HG02973 (cell line): ENCODE measurements at regions not wholly inside any gene's neighbourhood (a gene's known extent, or its start where the extent isn't known, plus 50 kb on each side); places are given as distances from the start of the nearest gene placed in this dataset.
"Not testable (repeated sequence)": the region's sequence is repeated elsewhere in the genome, so short reads cannot be mapped to it uniquely, and the experiment has no call there.

Source experiments
- ATAC-seq: cut with Tn5 transposase; IDR thresholded peaks from one replicate; pipeline ENCODE4 v1.9.1; 2021; ENCODE audit warnings: moderate library complexity; ENCODE audit not compliant: unreplicated experiment

DNA sequence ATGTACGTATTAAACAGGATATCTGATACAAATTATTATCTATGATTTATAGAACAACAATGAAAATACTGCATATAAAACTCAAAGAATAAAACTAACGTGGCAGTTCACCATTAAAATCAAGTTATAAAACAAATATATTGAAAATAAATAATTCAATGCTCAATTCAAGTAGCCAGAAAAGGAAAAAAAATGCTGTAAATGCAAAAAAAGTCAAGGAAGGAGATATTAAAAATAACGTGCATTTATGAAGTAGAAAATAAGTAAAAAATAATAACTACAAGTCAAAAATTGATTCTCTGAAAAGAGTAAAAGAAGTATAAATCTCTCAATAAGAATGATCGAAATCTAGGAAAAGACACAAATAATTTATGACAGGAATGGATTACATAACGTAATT, 460.5 kb upstream of the CD180 start:
- no peak for ATAC-seq

GRCh38 chr5:67652201-67652600, 455.6 kb upstream of the CD180 start:
- no peak for ATAC-seq

DNA sequence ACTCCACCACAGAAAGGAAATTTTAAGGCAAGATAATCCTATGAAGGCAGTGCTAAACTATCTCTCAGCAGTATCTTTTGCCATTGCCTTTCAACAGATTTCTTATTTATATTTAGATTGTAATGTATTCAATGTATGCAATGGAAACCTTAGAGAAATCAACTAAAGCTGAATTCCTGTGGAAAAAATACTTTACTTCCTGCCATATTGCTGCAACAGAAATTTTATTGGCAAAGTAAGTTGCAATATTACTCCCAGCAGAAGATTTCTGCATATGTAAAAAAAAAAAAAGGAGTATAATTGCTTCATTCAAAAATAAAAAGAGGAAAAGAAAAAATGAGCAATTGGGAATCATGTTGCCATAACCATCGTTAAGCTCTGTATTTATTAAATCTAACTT, 454.6 kb upstream of the CD180 start:
- ATAC-seq = no peak

DNA sequence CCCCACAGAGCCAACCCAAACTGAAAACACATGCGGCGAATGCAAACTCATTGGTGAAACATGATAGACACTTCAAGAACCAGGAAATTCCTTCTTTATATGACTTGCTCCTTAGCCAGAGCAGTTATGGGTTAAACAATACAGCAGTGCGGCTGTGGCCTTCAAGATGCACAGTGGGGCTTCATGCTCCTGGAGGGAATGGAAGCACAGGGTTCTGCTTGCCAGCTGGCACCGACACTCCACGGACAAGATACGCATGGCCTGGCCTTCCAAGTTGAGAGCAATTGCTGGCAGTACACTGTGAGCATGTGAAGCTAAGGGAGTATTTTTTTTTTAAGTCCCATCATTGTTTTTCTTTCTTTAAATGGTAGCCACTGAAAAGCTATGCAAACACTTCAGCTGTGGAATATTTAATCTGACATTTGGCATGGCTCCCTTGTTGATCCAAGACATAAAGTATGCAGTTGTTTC, 451.6 kb upstream of the CD180 start:
- ATAC-seq = no peak

DNA sequence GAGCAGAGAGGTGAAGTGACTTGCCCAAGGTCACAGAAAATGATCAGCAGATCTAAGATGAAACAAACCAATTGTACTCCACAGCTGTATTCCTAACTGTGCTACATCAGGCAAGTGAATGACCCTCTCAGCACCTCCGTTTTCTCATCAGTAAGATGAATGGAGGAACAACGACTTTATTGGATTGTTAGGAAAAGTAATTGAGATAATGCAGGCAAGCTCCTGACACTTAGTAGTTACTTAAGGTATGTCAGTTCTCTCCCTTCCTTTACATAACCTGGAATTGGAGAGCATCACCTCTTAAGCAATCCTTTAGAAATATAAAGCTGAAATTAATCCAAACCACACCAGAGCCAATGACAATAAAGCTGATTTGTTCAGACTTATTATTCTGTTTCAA, 451.2 kb upstream of the CD180 start:
- ATAC-seq = no peak

- no peak for ATAC-seq
These were observed 447.8 kb upstream of the CD180 start for GRCh38 chr5:67644221-67644920.

DNA sequence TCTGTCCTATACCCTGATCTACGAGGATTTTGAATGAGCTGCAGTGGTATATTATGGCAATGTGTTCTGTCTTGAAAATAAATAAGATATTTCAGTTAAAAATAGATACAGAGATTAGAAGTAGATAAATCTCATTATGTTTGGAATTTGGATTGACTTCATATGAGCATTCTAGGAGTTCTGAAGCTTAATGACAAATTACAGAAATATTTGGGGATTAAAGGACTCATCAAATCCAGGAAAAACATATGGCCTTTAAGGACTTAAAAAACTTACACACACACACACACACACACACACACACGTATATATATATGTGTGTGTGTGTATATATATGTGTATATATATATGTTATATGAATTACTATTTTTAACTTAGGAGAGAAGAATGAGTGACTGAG, 446.9 kb upstream of the CD180 start:
- no peak for ATAC-seq

DNA sequence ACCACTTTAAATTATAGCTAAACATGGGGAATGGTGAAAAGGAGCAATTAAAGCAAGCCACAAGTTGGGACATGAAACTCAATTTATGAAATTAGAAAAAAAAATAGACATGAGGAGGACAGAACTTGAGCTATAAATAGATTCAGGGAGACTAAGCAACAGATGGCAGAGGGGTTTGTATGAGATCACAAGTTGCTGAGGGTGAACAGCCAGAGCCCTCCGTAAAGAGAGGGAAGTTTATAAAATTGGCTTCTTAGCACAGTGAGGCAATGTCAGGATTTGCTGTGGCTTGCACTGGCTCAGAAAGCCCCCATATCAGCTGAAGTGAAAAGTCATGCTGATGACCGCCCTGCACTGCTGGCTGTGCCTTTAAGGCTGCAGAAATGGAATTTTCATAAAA, 443.4 kb upstream of the CD180 start:
- no peak for ATAC-seq

DNA sequence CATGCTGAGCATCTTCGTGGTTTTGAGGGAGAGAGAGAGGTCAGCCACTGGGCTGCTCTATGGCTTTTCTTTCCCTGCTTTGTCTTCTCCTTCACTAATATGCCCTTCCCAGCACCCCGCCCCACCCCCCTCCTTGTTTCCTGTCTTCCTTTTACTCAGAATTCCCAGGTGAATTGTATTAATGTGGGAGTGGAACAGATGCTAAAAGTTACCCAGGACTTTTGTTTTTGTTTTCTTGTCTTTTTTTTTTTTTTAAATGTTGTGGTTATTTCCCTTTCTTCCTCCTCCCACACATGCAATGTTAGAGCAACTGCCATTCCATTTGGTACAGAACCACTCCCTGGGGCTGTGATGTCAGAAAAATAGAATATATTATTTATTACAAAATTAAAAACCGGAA, 442.7 kb upstream of the CD180 start:
- ATAC-seq = no peak

DNA sequence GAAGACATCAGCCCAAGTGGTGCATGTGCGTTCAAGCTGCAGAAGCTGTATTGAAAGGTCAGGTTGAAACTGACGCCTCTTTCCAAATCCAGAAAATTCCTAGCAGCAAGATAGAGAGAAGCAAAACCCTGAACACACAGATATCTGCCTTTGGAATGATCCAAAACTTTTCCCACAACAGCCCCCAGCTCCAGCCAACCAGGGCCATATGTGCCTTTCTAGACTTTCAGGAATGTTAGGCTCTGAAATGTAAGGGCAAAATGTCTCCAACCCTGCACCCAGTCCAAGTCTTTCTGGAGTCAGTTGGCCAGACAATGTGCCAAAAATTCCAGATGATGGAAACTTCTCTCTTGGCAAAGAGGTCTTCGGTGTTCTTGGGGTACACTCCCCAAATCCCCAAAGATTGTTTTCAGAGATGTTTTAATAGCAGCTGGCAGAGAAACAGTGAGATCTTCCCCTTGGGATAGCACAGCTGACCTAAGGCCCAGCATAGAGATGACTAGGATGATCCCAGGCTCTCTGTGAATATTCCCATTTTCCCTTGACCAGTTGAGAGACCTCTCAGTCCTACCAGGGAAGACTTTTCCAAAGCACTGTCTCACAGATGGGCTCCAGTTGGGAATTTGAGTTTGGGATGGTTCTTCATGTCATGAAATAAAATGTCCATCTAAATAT, 440.4 kb upstream of the CD180 start:
- ATAC-seq = no peak

GRCh38 chr5:67636091-67636490, 439.5 kb upstream of the CD180 start:
- no peak for ATAC-seq

DNA sequence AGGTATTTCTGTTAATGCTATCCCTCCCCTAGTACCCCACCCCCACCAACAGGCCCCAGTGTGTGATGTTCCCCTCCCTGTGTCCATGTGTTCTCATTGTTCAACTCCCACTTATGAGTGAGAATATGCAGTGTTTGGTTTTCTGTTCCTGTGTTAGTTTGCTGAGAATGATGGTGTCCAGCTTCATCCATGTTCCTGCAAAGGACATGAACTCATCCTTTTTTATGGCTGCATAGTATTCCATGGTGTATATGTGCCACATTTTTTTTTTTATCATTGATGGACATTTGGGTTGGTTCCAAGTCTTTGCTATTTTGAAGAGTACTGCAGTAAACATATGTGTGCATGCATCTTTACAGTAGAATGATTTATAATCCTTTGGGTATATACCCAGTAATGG, 430.5 kb upstream of the CD180 start:
- ATAC-seq = not testable (repeated sequence)

- ATAC-seq = no peak
These were observed 426.5 kb upstream of the CD180 start for GRCh38 chr5:67623078-67623477.

DNA sequence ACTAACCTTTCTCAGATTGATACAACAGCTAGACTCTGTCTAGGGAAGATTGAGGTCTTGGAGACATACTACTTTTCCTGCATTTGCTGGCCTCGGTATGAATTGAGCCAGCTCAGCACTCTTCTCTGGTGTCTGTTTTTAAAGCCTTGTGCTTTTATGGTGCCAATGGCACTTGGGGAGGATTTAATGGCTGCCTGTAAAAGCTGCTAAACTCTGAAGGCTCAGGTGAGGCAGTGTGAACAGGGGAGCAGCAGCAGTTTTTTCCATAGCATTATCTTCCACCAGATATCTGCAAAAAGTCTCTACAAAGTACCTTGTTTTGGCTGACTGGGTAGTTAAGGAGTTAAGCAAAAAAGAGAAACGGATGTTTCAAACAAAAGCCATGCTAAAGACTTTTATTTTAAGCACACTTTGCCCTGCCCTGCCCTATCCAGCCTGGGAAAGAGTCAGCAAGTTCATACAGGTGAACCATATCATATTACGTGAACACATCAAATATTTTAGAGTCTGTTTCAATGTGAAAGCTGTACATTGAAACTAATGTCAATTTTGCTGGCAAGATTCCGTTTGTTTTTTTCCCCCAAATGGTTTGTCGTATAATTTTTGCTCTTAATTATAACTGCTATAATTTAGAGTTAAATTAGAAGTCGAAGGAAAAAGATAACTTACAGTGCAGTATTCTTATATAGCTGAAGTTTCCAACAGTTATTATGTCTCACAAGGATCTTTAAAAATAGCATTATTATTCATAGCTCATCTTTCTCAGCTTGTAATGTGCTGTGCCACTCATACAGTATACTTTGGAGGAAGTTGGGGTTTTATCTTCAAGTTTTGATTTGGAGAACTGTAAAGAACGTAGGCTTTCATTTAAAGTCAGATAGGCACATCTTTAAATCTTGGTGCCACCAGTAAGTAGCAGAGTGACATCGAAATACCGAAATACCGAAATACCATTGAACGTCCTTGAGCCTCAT, 424.1 kb upstream of the CD180 start:
- ATAC-seq = no peak

- ATAC-seq = no peak
These were observed 423.0 kb upstream of the CD180 start for GRCh38 chr5:67619636-67620035.

- ATAC-seq = no peak
These were observed 422.6 kb upstream of the CD180 start for GRCh38 chr5:67619235-67619634.

DNA sequence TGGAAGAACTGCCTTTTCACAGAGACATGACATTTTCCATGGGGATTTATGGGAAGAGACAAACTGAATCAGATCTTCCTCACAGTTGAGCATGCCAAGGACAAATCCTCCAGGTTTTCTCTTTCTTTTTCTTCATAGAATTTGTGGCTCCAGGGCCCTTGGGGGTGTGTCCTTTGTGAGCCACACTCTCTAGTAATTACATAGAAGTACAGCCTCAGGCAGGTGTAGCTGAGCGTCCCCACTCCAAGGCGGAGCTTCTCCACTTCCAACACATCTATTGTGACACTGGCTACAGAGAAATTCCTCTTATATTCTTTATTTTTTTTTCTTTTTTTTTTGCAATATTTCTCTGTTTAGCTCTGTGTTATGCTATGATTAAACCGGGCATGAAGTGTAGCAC, 420.5 kb upstream of the CD180 start:
- ATAC-seq = no peak

DNA sequence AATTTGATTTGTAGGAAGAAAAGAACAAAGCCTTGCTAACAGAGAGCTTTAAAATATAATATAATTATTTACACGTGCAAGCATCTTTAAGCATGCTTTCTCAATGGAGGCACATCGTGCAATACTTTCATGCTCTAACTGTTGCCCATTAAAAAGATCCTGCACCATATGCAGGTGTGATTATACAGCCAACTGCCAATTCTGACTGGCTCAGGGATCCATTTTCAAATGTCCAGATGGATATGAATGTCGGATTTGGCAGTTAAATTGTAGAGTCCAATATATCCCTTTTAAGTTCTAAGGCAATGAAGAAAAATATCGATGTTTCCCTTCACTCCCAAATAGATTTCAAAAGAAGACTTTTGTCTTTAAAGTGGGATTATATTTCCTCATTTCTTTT, 416.4 kb upstream of the CD180 start:
- ATAC-seq = no peak

DNA sequence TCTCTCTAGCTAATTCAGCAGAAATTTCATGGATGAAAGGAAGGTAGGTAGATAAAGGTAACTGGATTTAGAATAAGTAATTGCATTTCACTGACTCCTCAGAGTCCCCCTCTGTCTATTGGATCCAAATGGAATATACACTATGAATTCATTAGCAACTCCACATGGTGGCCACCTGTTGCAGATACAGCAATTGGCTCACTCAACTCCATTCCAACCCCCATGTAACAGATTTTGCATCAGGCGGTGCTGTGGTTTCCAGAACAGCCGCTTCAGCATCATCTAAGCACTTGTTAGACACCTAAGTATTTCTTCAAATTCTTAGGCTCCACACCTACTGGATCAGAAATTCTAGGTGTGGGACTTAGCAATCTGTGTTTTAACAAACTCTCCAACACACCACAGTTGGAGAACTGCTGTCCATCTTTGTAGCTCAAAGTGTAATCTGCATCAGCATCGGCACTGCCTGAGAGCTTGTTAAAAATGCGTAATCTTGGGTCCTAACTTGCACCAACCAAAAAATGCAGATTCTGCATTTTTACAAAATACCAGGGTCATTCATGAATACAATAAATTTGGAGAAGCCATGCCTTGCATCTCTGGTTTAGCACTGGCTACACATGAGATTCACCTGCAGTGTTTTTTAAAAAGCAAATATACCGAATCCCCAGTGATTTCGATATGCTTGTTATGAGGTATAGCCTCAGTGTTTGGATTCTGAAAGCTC, 413.8 kb upstream of the CD180 start:
- ATAC-seq = no peak

DNA sequence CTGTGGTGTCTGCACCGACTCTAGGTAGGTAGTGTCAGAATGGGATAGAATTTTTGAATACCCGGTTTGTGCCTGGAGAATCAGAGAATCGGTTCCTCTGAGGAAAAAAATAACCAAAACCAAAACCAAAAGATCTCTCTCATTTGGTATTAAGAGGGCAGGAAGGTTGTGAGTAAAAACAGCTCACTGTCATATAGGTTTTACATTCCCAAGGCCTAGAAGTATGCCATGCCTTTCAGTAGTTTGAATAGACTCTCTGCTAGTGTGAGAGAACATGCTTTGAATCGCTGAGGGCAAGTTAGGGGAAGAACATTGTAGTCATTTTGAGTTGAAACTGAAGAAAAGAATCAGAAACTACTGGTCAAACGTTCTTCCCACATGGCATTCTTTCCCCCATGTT, 411.4 kb upstream of the CD180 start:
- no peak for ATAC-seq

- ATAC-seq = no peak
These were observed 410.0 kb upstream of the CD180 start for GRCh38 chr5:67606586-67606947.
